Muscle of leg (tissue), 3 donors: ENCODE measurements at regions not wholly inside any gene's neighbourhood (a gene's known extent, or its start where the extent isn't known, plus 50 kb on each side); places are given as distances from the start of the nearest gene placed in this dataset.

Experiments used
- DNase-seq: peaks from one replicate; pipeline ENCODE4 v3.0.0; 2013
- H3K27ac ChIP-seq: one replicate; pipeline ENCODE4 v1.5.1; 2013; ENCODE audit warnings: mild to moderate bottlenecking, low read length, control low read depth
- H3K27me3 ChIP-seq: one replicate; pipeline ENCODE4 v1.6.1; 2013; ENCODE audit warnings: low read length; ENCODE audit not compliant: control insufficient read depth, insufficient read depth
- H3K36me3 ChIP-seq: one replicate; pipeline ENCODE4 v1.6.1; 2013; ENCODE audit warnings: low read length; ENCODE audit not compliant: control insufficient read depth, insufficient read depth
- H3K4me1 ChIP-seq: one replicate; pipeline ENCODE4 v1.6.1; 2013; ENCODE audit warnings: low read length; ENCODE audit not compliant: control insufficient read depth, insufficient read depth
- H3K4me3 ChIP-seq: one replicate; pipeline ENCODE4 v1.5.1; 2013; ENCODE audit warnings: low read length, control low read depth
- H3K9me3 ChIP-seq: replicated peaks from 2 replicates; pipeline ENCODE4 v1.6.1; 2013; ENCODE audit warnings: low read depth, low read length; ENCODE audit not compliant: control insufficient read depth
- WGBS: methylation state at CpG from one replicate; pipeline ENCODE4 v1.1.5; 2013; ENCODE audit warnings: missing lambda C conversion rate; ENCODE audit not compliant: insufficient coverage; 5-methylcytosine and 5-hydroxymethylcytosine counted together

DNA sequence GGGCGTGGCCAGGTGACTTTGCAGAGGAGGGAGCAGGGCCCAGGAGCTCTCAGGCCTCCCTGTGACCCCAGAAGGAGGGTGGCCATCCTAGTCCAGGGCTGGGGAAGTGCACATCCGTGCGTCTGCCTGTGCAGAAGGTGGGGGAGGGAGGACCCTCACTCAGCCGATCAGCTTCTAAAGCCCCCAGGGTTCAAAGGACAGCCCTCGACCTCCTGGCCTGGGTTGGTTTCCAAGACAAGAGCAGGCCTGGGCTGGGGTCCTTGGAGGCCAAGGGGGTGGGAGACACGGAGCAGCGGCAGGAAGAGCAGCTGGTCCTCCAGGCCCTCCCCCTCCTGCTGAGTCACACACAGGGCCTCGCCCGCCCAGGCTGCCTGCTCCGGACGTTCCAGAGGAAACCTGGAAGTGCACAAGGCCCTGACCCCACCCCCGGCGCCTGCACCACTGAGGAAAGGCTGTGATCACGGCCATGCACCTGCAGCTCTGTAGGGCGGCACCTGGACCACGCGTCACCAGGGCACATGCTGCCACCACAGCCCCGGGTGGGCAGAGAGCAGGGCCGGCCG lies 67.1 kb upstream of the ZNF469 start:
- no peaks in the 10 kb centered on the region for H3K36me3 ChIP-seq
- H3K4me3 ChIP-seq = no peak overlapping the region
- no peak overlapping the region for H3K27ac ChIP-seq
- H3K9me3 ChIP-seq = peaks cover 4% of the 10 kb centered on the region
- H3K4me1 ChIP-seq = peaks cover 41% of the 10 kb centered on the region
- WGBS = 37% methylated on average over 18 of the region's 20 CpGs
- peak; percentile 76 for DNase-seq
- peaks cover 2% of the 10 kb centered on the region for H3K27me3 ChIP-seq

GRCh38 chr16:88316151-88316550 lies 66.6 kb upstream of the ZNF469 start:
- peaks cover 2% of the 10 kb centered on the region for H3K27me3 ChIP-seq
- H3K4me1 ChIP-seq = peaks cover 38% of the 10 kb centered on the region
- peaks cover 7% of the 10 kb centered on the region for H3K9me3 ChIP-seq
- no peak overlapping the region for H3K4me3 ChIP-seq
- DNase-seq = no peak
- no peak overlapping the region for H3K27ac ChIP-seq
- no peaks in the 10 kb centered on the region for H3K36me3 ChIP-seq
- WGBS = 81% methylated on average over 13 of the region's 17 CpGs

DNA sequence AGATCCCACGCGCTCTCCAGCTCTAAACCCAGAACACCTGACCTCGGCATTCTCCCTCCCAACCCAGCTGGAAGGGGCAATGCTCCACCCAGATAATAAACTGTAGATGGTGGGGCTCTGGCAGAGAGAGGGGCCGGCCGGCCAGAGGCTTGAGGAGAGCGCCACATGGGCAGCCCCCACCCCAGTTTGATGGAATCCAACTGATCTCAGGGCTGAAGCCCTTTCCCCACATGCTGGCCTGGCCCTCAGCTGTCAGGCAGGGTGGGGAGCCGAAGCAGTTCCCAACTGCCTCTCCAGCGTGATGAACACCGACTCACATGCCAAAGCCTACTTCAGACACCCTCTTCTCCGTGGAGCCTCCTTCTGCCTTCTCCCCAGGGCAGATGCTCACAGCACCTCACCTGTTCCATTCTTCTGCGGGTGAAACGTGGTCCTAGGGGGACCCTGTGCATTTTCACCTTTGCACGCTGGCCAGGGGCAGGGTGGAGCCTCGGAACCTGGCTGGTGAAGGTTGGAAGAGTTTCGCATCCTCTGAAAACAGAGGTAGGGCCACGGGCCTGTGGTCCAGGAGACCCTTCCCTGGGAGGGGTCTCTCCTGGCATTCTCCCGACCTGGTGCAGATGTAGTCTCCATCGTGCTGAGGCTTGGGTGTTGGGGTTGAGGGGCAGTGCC lies 65.7 kb upstream of the ZNF469 start:
- no peaks in the 10 kb centered on the region for H3K36me3 ChIP-seq
- peaks cover 5% of the 10 kb centered on the region for H3K9me3 ChIP-seq
- no peak overlapping the region for H3K4me3 ChIP-seq
- H3K27me3 ChIP-seq = peaks cover 2% of the 10 kb centered on the region
- 70% methylated on average over 10 of the region's 18 CpGs for WGBS
- H3K4me1 ChIP-seq = peaks cover 37% of the 10 kb centered on the region
- peak; percentile 35 for DNase-seq
- H3K27ac ChIP-seq = peak overlapping the region; percentile 71

- H3K36me3 ChIP-seq = no peaks in the 10 kb centered on the region
- 42% methylated on average over 5 of the region's 11 CpGs for WGBS
- peaks cover 3% of the 10 kb centered on the region for H3K9me3 ChIP-seq
- H3K4me3 ChIP-seq = no peak overlapping the region
- peaks cover 37% of the 10 kb centered on the region for H3K4me1 ChIP-seq
- H3K27ac ChIP-seq = peak overlapping the region; percentile 71
- DNase-seq = peak; percentile 86
- H3K27me3 ChIP-seq = peaks cover 2% of the 10 kb centered on the region
Observed at GRCh38 chr16:88317613-88317965, 65.2 kb upstream of the ZNF469 start.

DNA sequence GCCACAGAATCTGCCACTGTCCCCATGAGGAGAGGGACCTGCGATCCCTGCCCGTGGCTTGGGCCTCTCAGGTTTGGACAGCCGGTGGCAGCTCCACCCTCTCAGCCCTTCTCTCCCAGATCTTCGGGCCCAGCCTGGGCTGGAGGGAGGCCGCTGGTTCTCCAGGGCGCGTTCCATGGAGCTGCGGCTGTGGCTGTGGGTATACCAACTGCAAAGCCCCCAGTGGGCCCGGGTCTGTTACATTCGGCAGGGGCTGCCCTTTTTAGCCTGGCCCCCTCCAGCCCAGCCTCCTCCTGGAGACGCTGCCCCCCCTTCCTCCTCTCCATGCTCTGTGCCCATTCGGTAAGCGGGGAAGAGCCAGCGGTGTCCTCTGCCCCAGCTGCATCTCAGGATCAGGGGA lies 64.7 kb upstream of the ZNF469 start:
- WGBS = 37% methylated on average over 3 of the region's 14 CpGs
- Histone ChIP-seq H3K4me1 (peaks cover 37% of the 10 kb centered on the region), H3K4me3 (no peak overlapping the region), H3K27me3 (peaks cover 2% of the 10 kb centered on the region), H3K27ac (peak overlapping the region; percentile 71), H3K36me3 (no peaks in the 10 kb centered on the region), H3K9me3 (peaks cover 3% of the 10 kb centered on the region)
- no peak for DNase-seq

DNA sequence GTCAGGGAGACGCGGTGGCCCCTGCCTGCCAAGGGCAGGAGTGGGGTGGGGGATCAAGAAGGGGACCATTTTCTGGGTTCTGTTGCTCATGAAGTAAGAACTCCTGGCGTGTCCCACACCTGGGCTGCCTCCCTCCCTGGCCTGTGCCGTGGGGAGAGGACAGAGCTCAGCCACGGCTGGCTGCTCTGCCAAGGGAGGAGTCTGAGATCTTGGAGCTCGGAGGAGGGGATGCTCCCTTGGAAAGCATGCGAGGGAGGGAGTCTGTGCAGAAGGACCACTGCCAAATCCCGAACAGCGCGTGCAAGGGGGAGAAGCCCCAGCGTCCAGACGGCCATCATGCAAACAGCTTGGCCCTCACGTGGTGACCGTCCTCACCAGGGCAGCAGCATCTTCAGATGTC lies 64.2 kb upstream of the ZNF469 start:
- 17% methylated on average over 12 of the region's 14 CpGs for WGBS
- peaks cover 2% of the 10 kb centered on the region for H3K27me3 ChIP-seq
- H3K4me3 ChIP-seq = no peak overlapping the region
- H3K9me3 ChIP-seq = peaks cover 3% of the 10 kb centered on the region
- peaks cover 37% of the 10 kb centered on the region for H3K4me1 ChIP-seq
- H3K36me3 ChIP-seq = no peaks in the 10 kb centered on the region
- peak; percentile 87 for DNase-seq
- H3K27ac ChIP-seq = no peak overlapping the region

DNA sequence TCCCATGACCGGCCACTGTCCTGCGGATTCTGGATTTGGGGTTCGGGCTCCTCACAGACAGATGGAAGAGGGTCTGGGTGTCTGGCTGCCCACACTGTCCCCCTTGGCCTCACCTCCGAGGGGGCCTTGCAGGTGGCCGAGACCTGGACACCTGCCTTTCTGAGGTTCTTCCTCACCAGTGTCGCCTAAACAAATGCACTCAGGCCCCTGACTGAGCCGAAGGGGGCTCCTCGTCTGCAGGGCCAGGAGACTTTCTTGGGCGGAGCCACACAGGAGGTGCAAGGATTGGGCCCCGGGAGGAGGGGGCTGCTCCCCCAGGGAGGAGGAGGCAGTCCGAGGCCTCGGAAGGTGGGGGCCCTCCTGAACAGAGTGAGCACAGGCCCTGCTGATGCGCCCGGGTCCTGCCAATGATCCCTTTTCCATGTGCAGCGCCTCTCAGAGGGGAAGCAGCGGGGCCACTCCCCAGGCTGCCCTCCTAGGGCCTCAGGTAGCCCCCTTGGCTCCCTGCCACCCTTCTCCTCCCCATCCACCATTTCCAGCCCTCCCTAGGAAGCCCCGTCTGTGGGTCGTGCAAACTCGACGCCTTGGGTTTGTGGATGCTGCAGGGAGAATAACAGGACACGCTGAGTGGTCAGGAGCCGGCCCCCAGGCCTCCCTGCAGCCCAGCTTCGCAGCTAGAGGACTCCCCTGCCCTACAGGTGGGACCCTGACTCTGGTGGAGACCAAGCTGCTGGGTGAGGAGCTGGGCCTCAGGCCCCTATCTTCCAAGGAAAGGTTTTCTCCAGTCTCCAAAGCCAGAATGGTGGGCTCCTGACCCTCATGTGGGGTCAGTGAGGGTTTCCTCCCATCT lies 63.4 kb upstream of the ZNF469 start:
- Histone ChIP-seq H3K9me3 (peaks cover 3% of the 10 kb centered on the region), H3K27ac (no peak overlapping the region), H3K4me3 (no peak overlapping the region), H3K4me1 (peaks cover 37% of the 10 kb centered on the region), H3K36me3 (no peaks in the 10 kb centered on the region), H3K27me3 (peaks cover 2% of the 10 kb centered on the region)
- DNase-seq = no peak
- 76% methylated on average over 17 of the region's 23 CpGs for WGBS

DNA sequence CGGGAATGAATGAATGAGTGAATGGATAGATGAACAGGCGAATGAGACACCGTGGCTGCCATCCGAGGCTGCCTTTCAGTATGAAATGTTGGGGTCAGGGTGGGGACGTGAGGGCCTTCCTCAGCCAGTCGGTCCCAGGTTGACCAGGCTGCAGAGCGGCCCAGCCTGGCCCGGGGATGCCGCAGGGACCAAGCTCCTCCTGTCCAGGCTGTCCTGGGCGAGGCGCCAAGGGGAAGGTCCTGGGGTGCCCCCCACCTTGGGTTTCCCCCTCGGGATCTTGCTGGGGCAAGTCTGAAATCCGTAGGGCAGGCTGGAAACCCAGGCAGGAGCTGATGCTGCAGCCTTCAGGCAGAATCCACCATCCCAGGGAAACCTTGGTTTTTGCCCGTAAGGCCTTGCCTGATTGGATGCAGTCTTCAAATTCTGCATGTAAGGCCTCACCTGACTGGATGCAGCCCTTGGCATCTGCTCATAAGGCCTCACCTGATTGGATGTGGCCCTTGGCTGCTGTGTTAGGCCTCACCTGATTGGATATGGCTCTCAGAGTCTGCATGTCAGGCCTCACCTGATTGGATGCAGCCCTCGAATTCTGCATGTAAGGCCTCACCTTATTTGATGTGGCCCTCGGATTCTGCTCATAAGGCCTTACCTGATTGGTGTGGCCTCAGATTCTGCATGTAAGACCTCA lies 61.7 kb upstream of the ZNF469 start:
- Histone ChIP-seq H3K9me3 (peaks cover 3% of the 10 kb centered on the region), H3K27me3 (peaks cover 2% of the 10 kb centered on the region), H3K27ac (no peak overlapping the region), H3K36me3 (no peaks in the 10 kb centered on the region), H3K4me1 (peaks cover 28% of the 10 kb centered on the region), H3K4me3 (no peak overlapping the region)
- no peak for DNase-seq
- WGBS = 93% methylated on average over 16 of the region's 16 CpGs

- peaks cover 7% of the 10 kb centered on the region for H3K27me3 ChIP-seq
- no peak overlapping the region for H3K4me3 ChIP-seq
- H3K36me3 ChIP-seq = no peaks in the 10 kb centered on the region
- peaks cover 24% of the 10 kb centered on the region for H3K4me1 ChIP-seq
- H3K9me3 ChIP-seq = peaks cover 3% of the 10 kb centered on the region
- H3K27ac ChIP-seq = no peak overlapping the region
- DNase-seq = no peak
- WGBS = 95% methylated on average over 31 of the region's 32 CpGs
Observed at GRCh38 chr16:88321635-88322499, 60.9 kb upstream of the ZNF469 start.
